Endothelial cell of umbilical vein (primary cell): ENCODE measurements at regions not wholly inside any gene's neighbourhood (a gene's known extent, or its start where the extent isn't known, plus 50 kb on each side); places are given as distances from the start of the nearest gene placed in this dataset.
"Not testable (repeated sequence)": the region's sequence is repeated elsewhere in the genome, so short reads cannot be mapped to it uniquely, and the experiment has no call there.

Experiments
- EZH2 ChIP-seq: IDR thresholded peaks from 2 replicates; pipeline ENCODE4 v1.6.1; 2012; ENCODE audit warnings: borderline replicate concordance, low read depth, mild to moderate bottlenecking, moderate library complexity, low read length, inconsistent platforms; ENCODE audit not compliant: severe bottlenecking
- MYC ChIP-seq: IDR thresholded peaks from one replicate; pipeline ENCODE4 v1.6.1; 2011; ENCODE audit warnings: mild to moderate bottlenecking, low read depth, low read length
- POLR2A ChIP-seq: IDR thresholded peaks from 2 replicates; pipeline ENCODE4 v1.6.1; 2012; ENCODE audit warnings: low read depth, mild to moderate bottlenecking, control low read depth, low read length
- POLR2AphosphoS5 ChIP-seq: IDR thresholded peaks from 2 replicates; pipeline ENCODE4 v1.6.1; 2012; ENCODE audit warnings: low read depth, mild to moderate bottlenecking, control low read depth, low read length, moderate library complexity; ENCODE audit not compliant: insufficient read depth
- TF ChIP-seq, protein P1 (sequence below), 2 donors: IDR thresholded peaks; 1 replicate in 1 of 2; 2 replicates in 1 of 2; pipeline ENCODE4 v1.5.1; 2011; ENCODE audit warnings: low read length in 2 of 2, mild to moderate bottlenecking in 2 of 2, moderate library complexity in 2 of 2, control low read depth in 1 of 2, inconsistent platforms in 1 of 2, low read depth in 1 of 2; ENCODE audit not compliant: insufficient read depth in 1 of 2; ENCODE audit errors: extremely low read depth in 1 of 2

DNA sequence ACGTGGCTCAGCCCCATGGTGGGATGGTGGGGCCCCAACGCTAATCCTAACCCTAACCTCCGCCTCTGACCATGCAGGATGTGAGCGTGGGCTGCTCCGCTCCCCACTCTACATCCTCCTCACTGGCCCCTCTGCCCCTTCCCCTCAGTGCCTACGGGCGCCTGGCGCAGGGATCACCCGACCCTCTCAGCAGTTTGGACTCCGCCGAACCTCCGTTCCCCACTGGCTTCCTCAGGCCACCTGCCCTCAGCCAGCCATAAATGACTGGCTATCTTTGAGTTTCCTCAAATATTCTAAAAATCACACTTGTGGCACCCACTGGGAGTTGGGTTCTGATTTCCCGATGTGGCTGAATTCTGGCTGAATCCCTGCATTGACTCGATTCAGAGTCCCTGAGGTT, 154.2 kb downstream of the NPIPB11 start:
- not testable (repeated sequence) for TF ChIP-seq POLR2A, POLR2AphosphoS5, MYC, EZH2
- TF ChIP-seq, protein P1, sequence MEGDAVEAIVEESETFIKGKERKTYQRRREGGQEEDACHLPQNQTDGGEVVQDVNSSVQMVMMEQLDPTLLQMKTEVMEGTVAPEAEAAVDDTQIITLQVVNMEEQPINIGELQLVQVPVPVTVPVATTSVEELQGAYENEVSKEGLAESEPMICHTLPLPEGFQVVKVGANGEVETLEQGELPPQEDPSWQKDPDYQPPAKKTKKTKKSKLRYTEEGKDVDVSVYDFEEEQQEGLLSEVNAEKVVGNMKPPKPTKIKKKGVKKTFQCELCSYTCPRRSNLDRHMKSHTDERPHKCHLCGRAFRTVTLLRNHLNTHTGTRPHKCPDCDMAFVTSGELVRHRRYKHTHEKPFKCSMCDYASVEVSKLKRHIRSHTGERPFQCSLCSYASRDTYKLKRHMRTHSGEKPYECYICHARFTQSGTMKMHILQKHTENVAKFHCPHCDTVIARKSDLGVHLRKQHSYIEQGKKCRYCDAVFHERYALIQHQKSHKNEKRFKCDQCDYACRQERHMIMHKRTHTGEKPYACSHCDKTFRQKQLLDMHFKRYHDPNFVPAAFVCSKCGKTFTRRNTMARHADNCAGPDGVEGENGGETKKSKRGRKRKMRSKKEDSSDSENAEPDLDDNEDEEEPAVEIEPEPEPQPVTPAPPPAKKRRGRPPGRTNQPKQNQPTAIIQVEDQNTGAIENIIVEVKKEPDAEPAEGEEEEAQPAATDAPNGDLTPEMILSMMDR (IDR thresholded peaks at IDR 0.05; ENCODE audit: extremely low read depth in 1 of 2, insufficient read depth in 1 of 2, low read depth in 1 of 2, low read length in 2 of 2) = not testable (repeated sequence)
